ENCODE measurements at regions not wholly inside any gene's neighbourhood (a gene's known extent, or its start where the extent isn't known, plus 50 kb on each side); places are given as distances from the start of the nearest gene placed in this dataset.

- TF ChIP-seq POLR2A (IDR thresholded peaks at IDR 0.05) (no peak), CTCF (IDR thresholded peaks at IDR 0.05) (no peak)
Measured at GRCh38 chr18:77666613-77667012, 417.0 kb downstream of the GALR1 start.
